Chondrocyte (in vitro differentiated cells): ENCODE measurements at regions not wholly inside any gene's neighbourhood (a gene's known extent, or its start where the extent isn't known, plus 50 kb on each side); places are given as distances from the start of the nearest gene placed in this dataset.

Experiments used
- DNase-seq: peaks from one replicate; pipeline ENCODE4 v3.0.0; 2021; ENCODE audit warnings: mixed read lengths, low spot score
- H3K27ac Mint-ChIP-seq: one replicate; pipeline ENCODE4 v1.8.0; 2021; ENCODE audit warnings: mild to moderate bottlenecking, moderate library complexity, mixed read lengths; ENCODE audit not compliant: unreplicated experiment
- H3K27me3 Mint-ChIP-seq: 2 replicates; pipeline ENCODE4 v1.8.0; 2021; ENCODE audit warnings: low read depth, mixed read lengths
- H3K36me3 Mint-ChIP-seq: 2 replicates; pipeline ENCODE4 v1.8.0; 2021; ENCODE audit warnings: low read depth, mixed read lengths
- H3K4me1 Mint-ChIP-seq: 2 replicates; pipeline ENCODE4 v1.8.0; 2021; ENCODE audit warnings: low read depth, mild to moderate bottlenecking, mixed read lengths
- H3K4me3 Mint-ChIP-seq: one replicate; pipeline ENCODE4 v1.8.0; 2021; ENCODE audit warnings: mild to moderate bottlenecking, moderate library complexity, mixed read lengths; ENCODE audit not compliant: unreplicated experiment
- H3K9me3 Mint-ChIP-seq: 2 replicates; pipeline ENCODE4 v1.8.0; 2021; ENCODE audit warnings: low read depth, mixed read lengths
- CTCF ChIP-seq: fragments of 200-600 bp; sonication (generic); IDR thresholded peaks from 2 replicates; pipeline ENCODE4 v1.5.0; 2021; ENCODE audit warnings: antibody characterized with exemption, mild to moderate bottlenecking, moderate library complexity

DNA sequence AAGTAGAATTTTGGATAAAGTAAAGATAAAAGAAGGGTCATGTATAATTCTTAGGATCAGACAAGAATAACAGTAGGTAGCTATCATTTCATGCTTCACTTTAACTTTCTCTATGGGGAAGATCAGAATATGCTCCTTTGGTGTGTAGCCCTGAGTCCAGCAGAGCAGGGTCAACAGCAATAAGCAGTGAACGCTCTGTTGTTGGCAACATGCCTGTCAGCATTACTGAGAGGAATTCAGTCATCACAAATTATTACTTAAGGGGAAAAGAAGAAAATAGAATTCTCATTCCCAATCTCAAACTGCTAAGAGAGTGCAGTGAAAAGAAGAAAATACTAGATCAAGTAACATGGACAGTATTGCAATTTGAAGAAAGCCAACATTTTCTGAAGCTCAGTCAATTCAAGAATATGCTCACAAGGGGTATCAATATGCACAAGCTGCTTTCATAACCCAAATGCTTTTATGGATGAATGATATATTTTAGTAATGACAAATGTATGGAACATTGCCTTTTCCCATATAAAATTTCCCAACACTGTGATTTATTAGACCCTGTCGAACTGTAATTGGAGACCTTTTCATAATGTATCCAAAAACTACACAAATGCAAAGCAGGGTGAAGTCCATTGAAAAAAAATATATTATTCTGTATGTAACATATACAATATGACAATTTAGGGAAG, 1359.4 kb downstream of the EFNA5 start:
- Mint-ChIP-seq H3K4me1 (peaks cover 4% of the 10 kb centered on the region), H3K4me3 (no peak overlapping the region), H3K27me3 (no peaks in the 10 kb centered on the region), H3K27ac (no peak overlapping the region), H3K9me3 (no peaks in the 10 kb centered on the region), H3K36me3 (no peaks in the 10 kb centered on the region)
- TF ChIP-seq CTCF, result no peak
- no peak for DNase-seq

- DNase-seq, result no peak
- H3K27me3 Mint-ChIP-seq, result no peaks in the 10 kb centered on the region
- no peaks in the 10 kb centered on the region for H3K36me3 Mint-ChIP-seq
- no peak overlapping the region for H3K4me3 Mint-ChIP-seq
- no peak for TF ChIP-seq CTCF
- peaks cover 13% of the 10 kb centered on the region for H3K4me1 Mint-ChIP-seq
- no peaks in the 10 kb centered on the region for H3K9me3 Mint-ChIP-seq
- no peak overlapping the region for H3K27ac Mint-ChIP-seq
These were observed 1363.5 kb downstream of the EFNA5 start for GRCh38 chr5:106307265-106307664.

DNA sequence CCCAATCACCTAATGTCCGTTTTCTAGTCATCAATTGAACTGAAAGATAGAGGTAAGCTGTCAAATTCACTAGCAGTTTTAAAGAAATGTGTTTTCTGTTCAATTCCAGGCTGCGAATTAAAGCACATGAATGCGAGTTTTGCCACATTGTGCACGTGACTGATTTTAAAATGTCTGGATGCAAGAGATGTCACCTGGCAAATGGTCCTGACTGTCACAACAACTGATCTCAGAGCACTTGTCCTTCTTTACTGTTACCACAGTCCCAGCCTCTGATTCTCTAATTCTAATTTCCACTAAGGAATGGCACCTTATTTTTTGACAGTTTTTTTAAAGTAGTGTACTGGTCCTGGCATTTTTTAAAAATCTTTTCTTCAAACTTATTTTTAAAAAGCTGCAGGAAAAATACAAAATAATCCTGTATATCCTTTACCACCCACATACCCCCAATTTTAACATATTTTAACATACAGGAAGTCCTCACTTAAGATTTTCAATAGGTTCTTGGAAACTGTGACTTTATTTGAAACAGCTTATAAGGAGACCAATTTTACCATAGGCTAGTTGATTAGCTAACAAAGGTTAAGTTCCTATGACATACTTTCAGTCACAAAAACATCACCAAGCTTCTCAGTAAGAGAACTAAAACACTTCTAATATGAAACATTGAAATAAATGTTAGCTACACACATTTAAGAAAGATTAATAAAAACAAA, 1364.3 kb downstream of the EFNA5 start:
- no peak for TF ChIP-seq CTCF
- no peaks in the 10 kb centered on the region for H3K9me3 Mint-ChIP-seq
- peaks cover 13% of the 10 kb centered on the region for H3K4me1 Mint-ChIP-seq
- no peak overlapping the region for H3K27ac Mint-ChIP-seq
- H3K4me3 Mint-ChIP-seq, result no peak overlapping the region
- no peaks in the 10 kb centered on the region for H3K27me3 Mint-ChIP-seq
- no peak for DNase-seq
- H3K36me3 Mint-ChIP-seq, result no peaks in the 10 kb centered on the region

- no peak for DNase-seq
- Mint-ChIP-seq H3K9me3 (no peaks in the 10 kb centered on the region), H3K4me1 (peaks cover 9% of the 10 kb centered on the region), H3K36me3 (no peaks in the 10 kb centered on the region), H3K4me3 (no peak overlapping the region), H3K27ac (no peak overlapping the region), H3K27me3 (no peaks in the 10 kb centered on the region)
- no peak for TF ChIP-seq CTCF
These were observed 1366.8 kb downstream of the EFNA5 start for GRCh38 chr5:106303911-106304310.

DNA sequence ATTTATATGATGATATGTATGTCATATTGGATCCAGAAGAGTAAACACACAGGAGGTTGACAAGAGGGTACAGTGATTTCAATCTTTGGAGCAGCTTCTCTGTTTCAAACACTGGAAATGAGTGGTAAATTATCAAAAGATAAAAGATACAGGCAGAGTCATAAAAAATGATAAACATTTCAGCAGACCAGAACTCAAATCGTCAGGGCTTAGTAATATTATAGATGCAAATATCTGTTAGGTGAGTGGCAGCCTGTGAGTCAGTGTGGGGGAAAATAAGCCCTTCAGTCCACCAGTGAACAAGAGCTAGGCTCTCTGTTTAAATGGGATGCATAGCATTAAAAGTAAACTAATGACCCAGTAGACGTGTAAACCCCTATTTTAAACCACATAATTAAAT, 1378.1 kb downstream of the EFNA5 start:
- Mint-ChIP-seq H3K27ac (no peak overlapping the region), H3K27me3 (no peaks in the 10 kb centered on the region), H3K4me3 (no peak overlapping the region), H3K36me3 (no peaks in the 10 kb centered on the region), H3K9me3 (no peaks in the 10 kb centered on the region), H3K4me1 (peaks cover 3% of the 10 kb centered on the region)
- DNase-seq, result no peak
- no peak for TF ChIP-seq CTCF
